Ammon's horn (tissue), 1 donor: ENCODE measurements at regions not wholly inside any gene's neighbourhood (a gene's known extent, or its start where the extent isn't known, plus 50 kb on each side); places are given as distances from the start of the nearest gene placed in this dataset.
A peak's percentile ranks its signal among the peaks of the same experiment; 100 is the strongest.
"Not testable (repeated sequence)": the region's sequence is repeated elsewhere in the genome, so short reads cannot be mapped to it uniquely, and the experiment has no call there.

Source experiments
- DNase-seq: peaks from one replicate; pipeline ENCODE4 v3.0.0-alpha.2; 2016; ENCODE audit warnings: low spot score

GRCh38 chr2:138931284-138932256, 151.4 kb upstream of the NXPH2 start:
- DNase-seq: no peak

GRCh38 chr2:138930571-138930970, 150.4 kb upstream of the NXPH2 start:
- DNase-seq: no peak

- no peak for DNase-seq
Measured at GRCh38 chr2:138928374-138929021, 148.3 kb upstream of the NXPH2 start.

GRCh38 chr2:138922973-138923563, 142.9 kb upstream of the NXPH2 start:
- DNase-seq: peak; percentile 15

GRCh38 chr2:138919120-138919747, 139.0 kb upstream of the NXPH2 start:
- no peak for DNase-seq

GRCh38 chr2:138910427-138910826, 130.2 kb upstream of the NXPH2 start:
- DNase-seq: no peak

- no peak for DNase-seq
Measured at GRCh38 chr2:138906549-138906948, 126.4 kb upstream of the NXPH2 start.

GRCh38 chr2:138902239-138902871, 122.2 kb upstream of the NXPH2 start:
- DNase-seq: no peak

- no peak for DNase-seq
Measured at GRCh38 chr2:138901530-138901929, 121.3 kb upstream of the NXPH2 start.

- no peak for DNase-seq
Measured at GRCh38 chr2:138898855-138899254, 118.7 kb upstream of the NXPH2 start.

GRCh38 chr2:138897274-138897673, 117.1 kb upstream of the NXPH2 start:
- DNase-seq: no peak

- no peak for DNase-seq
Measured at GRCh38 chr2:138893746-138894145, 113.6 kb upstream of the NXPH2 start.

- no peak for DNase-seq
Measured at GRCh38 chr2:138881126-138881525, 100.9 kb upstream of the NXPH2 start.

- DNase-seq: no peak
Measured at GRCh38 chr2:138879931-138880330, 99.7 kb upstream of the NXPH2 start.

GRCh38 chr2:138877421-138877820, 97.2 kb upstream of the NXPH2 start:
- DNase-seq: no peak

- DNase-seq: no peak
Measured at GRCh38 chr2:138874251-138874650, 94.1 kb upstream of the NXPH2 start.

- not testable (repeated sequence) for DNase-seq
Measured at GRCh38 chr2:138872116-138872515, 91.9 kb upstream of the NXPH2 start.

- DNase-seq: no peak
Measured at GRCh38 chr2:138871312-138871711, 91.1 kb upstream of the NXPH2 start.

GRCh38 chr2:138867341-138867740, 87.2 kb upstream of the NXPH2 start:
- no peak for DNase-seq

GRCh38 chr2:138866797-138867196, 86.6 kb upstream of the NXPH2 start:
- DNase-seq: no peak

GRCh38 chr2:138853761-138854160, 73.6 kb upstream of the NXPH2 start:
- DNase-seq: no peak

- DNase-seq: no peak
Measured at GRCh38 chr2:138853296-138853695, 73.1 kb upstream of the NXPH2 start.
